GM19023 (cell line): ENCODE measurements at regions not wholly inside any gene's neighbourhood (a gene's known extent, or its start where the extent isn't known, plus 50 kb on each side); places are given as distances from the start of the nearest gene placed in this dataset.

Experiments
- ATAC-seq: cut with Tn5 transposase; IDR thresholded peaks from one replicate; pipeline ENCODE4 v1.9.1; 2021; ENCODE audit warnings: mild to moderate bottlenecking, moderate library complexity; ENCODE audit not compliant: unreplicated experiment

DNA sequence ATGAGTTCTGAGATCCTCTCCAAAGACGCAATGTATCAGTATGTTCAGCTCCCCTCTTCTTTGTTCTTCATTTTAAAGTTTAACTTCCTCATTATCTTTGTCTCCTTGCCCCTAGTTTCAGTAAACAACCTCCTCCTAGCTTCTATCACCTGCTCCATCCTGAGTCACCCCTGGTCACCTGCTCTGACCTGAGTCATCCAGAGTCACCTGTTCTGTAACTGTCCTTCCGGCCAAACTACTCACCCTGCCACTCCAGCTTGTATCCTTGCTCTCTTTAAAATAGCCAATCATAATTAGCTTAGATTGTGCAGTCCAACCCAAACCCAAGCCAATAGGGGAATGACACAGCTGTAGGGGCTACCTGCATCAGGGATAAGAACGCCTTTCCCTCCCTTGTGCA is 332.0 kb downstream of the OLFM3 start:
- no peak for ATAC-seq

GRCh38 chr1:101667761-101668160 is 329.0 kb downstream of the OLFM3 start:
- no peak for ATAC-seq

GRCh38 chr1:101683136-101683535 is 313.6 kb downstream of the OLFM3 start:
- no peak for ATAC-seq

DNA sequence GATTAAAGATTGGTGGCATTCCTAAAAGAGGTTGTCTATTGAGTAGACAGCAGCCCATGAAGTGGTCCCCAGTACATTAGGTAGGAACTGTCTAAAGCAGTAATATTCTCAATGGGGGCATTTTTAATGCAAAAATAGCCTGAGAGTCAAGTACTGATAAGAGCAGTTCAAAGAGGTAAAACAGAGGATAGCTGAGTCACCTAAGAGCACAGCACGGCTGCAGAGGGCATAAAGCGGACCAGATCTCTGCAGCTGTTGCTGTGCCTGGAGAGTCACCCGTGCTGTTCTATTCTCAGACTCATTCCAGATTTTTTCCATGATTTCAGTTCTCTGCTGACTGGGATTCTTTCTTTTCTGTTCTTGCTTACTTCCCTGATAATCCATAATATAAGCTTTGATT is 313.2 kb downstream of the OLFM3 start:
- ATAC-seq, result no peak

- ATAC-seq, result no peak
Measured at GRCh38 chr1:101697072-101697471, 299.7 kb downstream of the OLFM3 start.

DNA sequence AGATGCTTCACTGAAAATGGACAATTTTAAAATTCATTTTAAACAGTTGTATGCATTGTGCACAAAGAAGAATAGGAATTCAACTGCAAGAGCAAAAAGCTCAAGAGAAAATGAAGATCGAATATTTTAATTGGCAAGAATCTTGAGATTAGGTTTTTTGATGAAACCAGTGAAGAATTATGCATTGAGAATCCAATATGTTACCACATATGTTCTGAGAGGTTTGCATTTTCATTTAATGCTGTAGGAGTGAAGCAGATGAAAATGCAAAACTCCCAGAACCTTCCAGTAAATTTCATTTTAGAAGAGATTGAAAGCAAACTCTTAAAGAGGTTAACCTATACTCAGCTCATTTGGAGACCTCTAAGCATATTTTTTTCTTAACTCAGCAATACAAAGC is 298.0 kb downstream of the OLFM3 start:
- ATAC-seq, result no peak

GRCh38 chr1:101704895-101705294 is 291.8 kb downstream of the OLFM3 start:
- ATAC-seq, result no peak

DNA sequence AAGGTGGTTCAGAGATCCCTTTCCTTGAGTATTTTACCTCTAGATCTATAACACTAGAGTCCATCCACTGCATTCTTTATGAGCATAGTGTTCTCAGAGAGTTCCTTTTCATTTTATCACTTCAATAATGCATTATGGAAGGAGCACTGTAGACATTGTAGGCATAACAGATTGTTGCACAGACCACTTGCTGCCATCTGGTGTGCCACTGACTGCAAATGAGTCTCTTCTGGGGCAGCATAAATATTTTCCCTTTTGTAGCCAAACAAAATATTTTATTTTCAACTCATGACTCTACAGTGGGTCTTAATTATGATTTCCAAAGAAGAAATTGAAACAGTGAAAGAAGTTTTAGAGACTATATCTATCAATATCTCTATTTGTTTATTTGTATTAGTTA is 290.4 kb downstream of the OLFM3 start:
- ATAC-seq, result no peak

- no peak for ATAC-seq
Measured at GRCh38 chr1:101709721-101710120, 287.0 kb downstream of the OLFM3 start.

DNA sequence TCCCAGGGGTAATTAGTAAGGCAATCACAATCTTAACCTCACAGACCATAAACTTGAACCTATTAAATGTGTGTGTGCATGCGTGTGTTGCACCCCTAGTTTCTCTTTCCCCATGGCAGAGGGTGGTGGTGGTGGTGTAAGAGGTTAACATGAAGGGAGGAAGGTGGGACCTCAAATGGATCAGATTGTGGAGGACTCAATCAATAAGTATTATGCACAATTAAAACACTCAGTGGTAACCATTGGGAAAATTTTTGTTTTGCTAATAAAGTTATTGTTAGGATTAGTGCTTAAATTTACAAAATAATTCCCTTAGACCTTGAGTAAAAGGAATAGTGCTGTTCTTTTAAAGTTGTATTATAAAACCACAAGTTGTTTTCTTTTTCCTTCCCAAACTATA is 283.0 kb downstream of the OLFM3 start:
- no peak for ATAC-seq

- ATAC-seq, result no peak
Measured at GRCh38 chr1:101723415-101723814, 273.3 kb downstream of the OLFM3 start.

GRCh38 chr1:101728029-101728428 is 268.7 kb downstream of the OLFM3 start:
- ATAC-seq, result peak; percentile 65

DNA sequence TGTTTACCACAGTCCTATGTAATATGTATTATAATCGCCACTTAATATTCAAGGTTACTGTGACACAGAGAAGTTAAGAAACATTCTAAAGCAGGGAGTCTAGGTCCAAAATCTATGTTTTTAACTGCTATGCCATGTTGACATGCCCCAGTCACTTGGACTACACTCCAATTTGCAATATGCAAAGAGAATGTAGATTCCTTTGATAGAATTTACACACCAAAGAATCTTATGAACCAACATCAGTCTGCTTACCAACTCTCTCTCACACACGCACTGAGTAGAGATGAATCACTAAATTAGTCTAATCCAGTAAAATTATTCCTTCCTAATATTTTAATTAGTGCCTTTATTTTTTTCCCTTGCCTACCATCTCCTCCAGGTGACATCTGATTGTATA is 266.2 kb downstream of the OLFM3 start:
- no peak for ATAC-seq

GRCh38 chr1:101732261-101732660 is 264.5 kb downstream of the OLFM3 start:
- peak; percentile 54 for ATAC-seq

GRCh38 chr1:101733340-101733739 is 263.4 kb downstream of the OLFM3 start:
- no peak for ATAC-seq

GRCh38 chr1:101738475-101738874 is 258.3 kb downstream of the OLFM3 start:
- ATAC-seq, result no peak

- ATAC-seq, result no peak
Measured at GRCh38 chr1:101739146-101739545, 257.6 kb downstream of the OLFM3 start.

DNA sequence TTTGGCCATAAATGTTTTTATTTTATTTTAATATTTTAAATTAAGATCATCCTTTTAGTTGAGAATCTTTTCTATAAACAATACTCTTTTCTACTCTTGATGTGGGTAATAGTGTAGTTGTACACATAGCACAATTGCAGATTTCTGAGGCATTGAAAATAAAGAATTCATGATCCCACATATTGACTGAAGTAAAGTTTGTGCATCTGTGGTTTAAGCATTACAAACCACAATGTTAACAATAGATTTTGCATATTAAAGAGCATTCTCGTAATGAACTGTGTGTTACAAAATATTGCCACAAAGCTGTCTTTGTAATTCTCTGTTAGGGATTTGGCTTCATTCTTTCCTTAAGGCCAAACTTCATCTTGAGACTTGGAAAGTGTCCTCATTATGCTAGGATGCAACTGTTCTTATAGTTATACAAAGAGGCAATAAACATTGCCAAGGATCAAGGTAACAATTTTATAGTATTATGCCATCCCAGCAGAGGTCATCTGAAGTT is 256.8 kb downstream of the OLFM3 start:
- ATAC-seq, result no peak

GRCh38 chr1:101741910-101742309 is 254.8 kb downstream of the OLFM3 start:
- ATAC-seq, result no peak

DNA sequence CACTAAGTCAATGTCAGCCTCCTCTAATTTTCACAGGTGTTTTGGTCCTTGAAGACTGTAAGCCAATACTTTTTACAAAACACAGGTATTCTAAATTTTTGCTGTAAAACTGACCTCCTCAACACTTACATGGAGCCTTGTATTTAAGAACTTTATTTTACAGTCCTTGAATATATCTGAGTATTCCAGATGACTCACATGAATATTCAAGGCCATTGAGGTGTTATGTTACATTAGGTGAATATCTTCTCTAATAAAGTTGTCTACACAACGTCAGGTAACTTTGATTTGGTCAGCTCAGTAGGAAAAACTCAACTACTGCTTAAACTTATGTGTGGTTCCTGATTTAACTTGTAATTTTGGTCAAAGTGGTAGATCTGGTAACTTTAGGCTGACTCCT is 254.2 kb downstream of the OLFM3 start:
- ATAC-seq, result no peak

GRCh38 chr1:101745551-101746270 is 251.0 kb downstream of the OLFM3 start:
- no peak for ATAC-seq

- ATAC-seq, result no peak
Measured at GRCh38 chr1:101748077-101748476, 248.6 kb downstream of the OLFM3 start.
